ENCODE measurements at regions not wholly inside any gene's neighbourhood (a gene's known extent, or its start where the extent isn't known, plus 50 kb on each side); places are given as distances from the start of the nearest gene placed in this dataset.

GRCh38 chr4:81984746-81985145 is 389.0 kb downstream of the HNRNPD start:
- Histone ChIP-seq H3K9me3 (no peaks in the 10 kb centered on the region), H3K4me1 (no peaks in the 10 kb centered on the region), H3K4me3 (no peak overlapping the region), H3K27me3 (peaks cover 0 to 8% of the 10 kb centered on the region in 2 donors), H3K36me3 (no peaks in the 10 kb centered on the region), H3K27ac (no peak overlapping the region)
- DNase-seq (no peak), ATAC-seq (no peak)
- TF ChIP-seq CTCF (IDR thresholded peaks at IDR 0.05): no peak
- intact Hi-C loops (cut with DNase I): no loop called here

GRCh38 chr4:81982846-81983540 is 390.8 kb downstream of the HNRNPD start:
- Histone ChIP-seq H3K27me3 (no peaks in the 10 kb centered on the region), H3K36me3 (no peaks in the 10 kb centered on the region), H3K9me3 (no peaks in the 10 kb centered on the region), H3K27ac (no peak overlapping the region), H3K4me3 (no peak overlapping the region), H3K4me1 (no peaks in the 10 kb centered on the region)
- no peak for TF ChIP-seq CTCF (IDR thresholded peaks at IDR 0.05)
- DNase-seq (no peak), ATAC-seq (no peak)
- intact Hi-C loops (cut with DNase I): no loop called here

GRCh38 chr4:81981218-81981617 is 392.6 kb downstream of the HNRNPD start:
- no peak overlapping the region for H3K4me3 ChIP-seq
- H3K9me3 ChIP-seq: no peaks in the 10 kb centered on the region
- no peak for TF ChIP-seq CTCF (IDR thresholded peaks at IDR 0.05)
- ATAC-seq (no peak), DNase-seq (no peak)
- no peaks in the 10 kb centered on the region for H3K27me3 ChIP-seq
- no peaks in the 10 kb centered on the region for H3K4me1 ChIP-seq
- H3K27ac ChIP-seq: no peak overlapping the region
- H3K36me3 ChIP-seq: no peaks in the 10 kb centered on the region
- intact Hi-C loops (cut with DNase I): no loop called here

GRCh38 chr4:81974523-81974922 is 399.3 kb downstream of the HNRNPD start:
- ATAC-seq (no peak), DNase-seq (no peak)
- Histone ChIP-seq H3K9me3 (no peaks in the 10 kb centered on the region), H3K4me1 (no peaks in the 10 kb centered on the region), H3K4me3 (no peak overlapping the region), H3K27me3 (no peaks in the 10 kb centered on the region), H3K27ac (no peak overlapping the region), H3K36me3 (no peaks in the 10 kb centered on the region)
- intact Hi-C loops (cut with DNase I): no loop called here
- TF ChIP-seq CTCF (IDR thresholded peaks at IDR 0.05): no peak

GRCh38 chr4:81971637-81972381 is 402.0 kb downstream of the HNRNPD start:
- Histone ChIP-seq H3K27me3 (no peaks in the 10 kb centered on the region), H3K4me3 (no peak overlapping the region), H3K4me1 (no peaks in the 10 kb centered on the region), H3K27ac (no peak overlapping the region), H3K36me3 (no peaks in the 10 kb centered on the region), H3K9me3 (no peaks in the 10 kb centered on the region)
- DNase-seq: no peak
- ATAC-seq: no peak
- intact Hi-C loops (cut with DNase I): no loop called here
- no peak for TF ChIP-seq CTCF (IDR thresholded peaks at IDR 0.05)
